ENCODE measurements at regions not wholly inside any gene's neighbourhood (a gene's known extent, or its start where the extent isn't known, plus 50 kb on each side); places are given as distances from the start of the nearest gene placed in this dataset.

DNA sequence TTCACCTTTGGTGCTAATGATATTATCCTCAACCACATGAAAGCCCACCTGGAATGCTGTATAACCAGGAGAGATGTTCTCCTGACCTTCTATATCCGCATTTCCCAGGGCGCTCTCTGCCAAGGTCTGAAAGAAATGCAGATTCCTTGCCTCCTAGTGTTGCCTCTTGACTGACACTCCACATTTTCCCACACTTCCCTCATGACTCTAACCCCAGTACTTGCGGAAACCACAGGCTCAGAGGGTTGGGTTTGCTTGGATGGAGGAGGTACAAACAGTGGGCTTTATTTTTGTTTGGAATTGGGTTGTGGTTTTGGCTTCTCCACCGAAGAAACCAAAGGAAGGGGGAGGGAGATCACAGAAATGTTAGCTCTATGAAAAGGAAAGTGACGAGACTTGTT, 222.9 kb upstream of the CELF2 start:
- peak in 1 of 2 donors; percentile 58 for DNase-seq (ENCODE audit: low read depth in 2 of 2)

DNA sequence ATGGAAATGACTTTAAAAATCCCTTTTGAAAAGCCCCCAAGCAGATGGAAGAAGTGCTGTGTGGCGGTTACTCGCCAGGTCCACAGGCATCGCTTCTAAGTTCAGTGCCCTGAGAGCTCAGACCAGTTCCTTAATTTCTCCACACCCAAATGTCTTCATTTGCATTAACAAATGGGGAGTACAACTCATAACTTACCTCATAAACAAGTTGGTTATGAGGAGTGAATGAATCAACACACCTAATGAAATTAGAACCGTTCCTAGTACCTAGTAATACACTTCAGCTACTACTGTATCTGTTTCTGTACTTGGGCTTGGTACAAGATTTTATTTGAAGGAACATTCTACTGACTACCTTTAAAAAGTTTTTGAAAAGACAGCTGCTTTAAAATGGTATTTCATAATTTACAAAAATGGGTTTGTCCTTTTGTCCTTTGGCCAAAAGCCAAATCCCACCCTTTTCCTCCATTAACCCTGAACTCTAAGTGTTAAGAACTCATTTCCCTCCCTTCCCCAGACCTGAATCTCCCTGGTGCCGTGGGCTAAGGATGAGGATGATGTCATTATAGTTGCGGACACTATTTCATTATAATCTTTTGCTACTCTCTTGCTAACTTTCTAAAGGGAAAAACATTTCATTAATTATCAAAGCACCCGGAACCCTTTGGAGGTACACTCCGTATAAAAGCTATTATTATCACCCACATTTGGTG, 221.5 kb upstream of the CELF2 start:
- DNase-seq (ENCODE audit: low read depth in 2 of 2), result peak in 1 of 2 donors; percentile 64

DNA sequence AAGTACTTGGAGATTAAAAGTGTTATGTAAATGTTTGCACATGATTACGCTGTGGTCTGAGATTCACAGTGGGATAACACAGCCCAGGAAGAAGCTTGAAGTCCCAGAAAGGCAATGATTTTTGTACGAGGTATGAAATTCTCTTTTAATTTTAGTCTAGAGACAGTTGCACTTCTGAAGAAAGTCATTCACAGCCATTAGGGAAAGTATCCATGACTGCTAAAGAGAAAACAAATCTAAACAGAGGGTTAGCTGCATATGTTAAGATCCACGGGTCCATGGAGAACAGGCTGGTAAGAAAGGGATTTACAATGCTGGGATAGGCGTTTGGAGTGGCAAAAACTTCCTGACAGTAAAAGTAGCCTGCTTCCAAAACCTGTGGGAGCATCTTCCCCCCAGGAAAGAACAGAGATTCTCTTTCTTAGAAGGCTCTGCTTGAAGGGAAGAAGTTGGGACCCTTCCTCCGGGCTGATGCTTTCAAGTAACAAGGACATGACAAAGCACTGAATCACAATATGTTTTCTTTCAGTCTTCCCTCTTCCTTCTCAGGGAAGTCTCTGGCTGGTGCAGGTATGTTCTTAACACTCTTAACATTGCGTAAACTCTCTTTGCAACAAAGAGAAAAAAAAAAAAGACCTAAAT, 220.8 kb upstream of the CELF2 start:
- peak in 1 of 2 donors; percentile 39 for DNase-seq (ENCODE audit: low read depth in 2 of 2)

DNA sequence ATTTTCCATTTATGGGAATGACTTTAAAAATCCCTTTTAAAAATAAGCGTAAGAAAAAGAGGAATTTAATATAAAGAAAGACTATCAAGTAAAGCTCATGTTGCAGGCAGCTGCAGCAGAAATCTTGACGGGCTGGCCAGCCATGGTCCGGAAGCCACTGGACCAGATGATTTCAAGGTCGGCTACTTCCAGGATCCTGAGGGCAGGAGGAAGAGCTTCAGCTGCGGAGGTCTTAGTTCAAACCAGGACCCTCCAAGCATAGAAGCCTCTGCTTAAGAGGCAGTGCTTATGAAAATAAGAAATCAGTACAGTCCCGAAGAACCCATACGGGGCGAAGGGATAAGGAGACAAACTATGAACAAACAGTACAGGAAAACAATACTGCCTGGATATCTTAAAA, 220.2 kb upstream of the CELF2 start:
- DNase-seq (ENCODE audit: low read depth in 2 of 2), result no peak

DNA sequence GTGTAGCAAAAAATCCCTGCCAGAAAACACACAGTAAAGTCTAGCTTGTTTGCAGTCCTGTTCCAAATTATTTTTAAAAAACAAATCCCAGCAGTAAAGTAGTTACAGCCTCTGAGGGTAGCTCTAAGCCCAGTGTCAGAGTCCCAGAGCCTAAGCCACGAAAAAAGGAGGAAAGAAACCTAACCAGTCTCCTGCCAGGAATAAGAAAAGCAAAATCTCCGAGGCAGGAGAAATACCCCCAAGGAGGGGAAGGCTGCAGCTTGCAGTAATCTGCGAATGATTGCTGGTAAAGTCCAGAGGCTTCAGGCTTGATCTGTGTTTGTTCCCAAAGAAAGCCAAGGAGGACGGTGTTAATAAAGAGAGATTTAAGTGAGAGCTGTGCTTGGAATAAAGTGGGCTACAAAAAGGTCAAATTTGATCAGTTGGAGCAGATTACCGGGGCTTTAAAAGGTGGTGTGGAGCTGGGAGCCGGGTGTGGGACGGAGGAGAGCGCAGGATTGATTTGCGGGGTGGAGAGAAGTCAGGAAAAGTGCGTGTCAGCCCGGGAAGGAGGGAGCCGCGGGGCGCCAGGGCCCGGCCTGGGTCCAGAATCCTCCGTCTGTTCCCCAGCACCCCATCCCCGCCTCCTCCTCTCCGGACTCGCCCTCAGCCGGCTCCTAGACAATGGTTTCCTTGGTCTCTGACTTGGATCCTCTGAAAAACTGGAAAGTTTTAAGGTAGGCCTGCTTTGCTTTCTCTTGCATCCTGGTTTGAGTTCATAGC, 219.4 kb upstream of the CELF2 start:
- no peak for DNase-seq (ENCODE audit: low read depth in 2 of 2)

- no peak for DNase-seq (ENCODE audit: low read depth in 2 of 2)
Measured at GRCh38 chr10:10798864-10799192, 218.8 kb upstream of the CELF2 start.

GRCh38 chr10:10800961-10801360, 216.7 kb upstream of the CELF2 start:
- DNase-seq (ENCODE audit: low read depth in 2 of 2), result no peak

- no peak for DNase-seq (ENCODE audit: low read depth in 2 of 2)
Measured at GRCh38 chr10:10803278-10803677, 214.4 kb upstream of the CELF2 start.

GRCh38 chr10:10804061-10804460, 213.6 kb upstream of the CELF2 start:
- DNase-seq (ENCODE audit: low read depth in 2 of 2), result no peak

GRCh38 chr10:10804998-10805740, 212.5 kb upstream of the CELF2 start:
- DNase-seq (ENCODE audit: low read depth in 2 of 2), result peak in 1 of 2 donors; percentile 69

- no peak for DNase-seq (ENCODE audit: low read depth in 2 of 2)
Measured at GRCh38 chr10:10807106-10807505, 210.6 kb upstream of the CELF2 start.

GRCh38 chr10:10811562-10811961, 206.1 kb upstream of the CELF2 start:
- DNase-seq (ENCODE audit: low read depth in 2 of 2), result no peak

DNA sequence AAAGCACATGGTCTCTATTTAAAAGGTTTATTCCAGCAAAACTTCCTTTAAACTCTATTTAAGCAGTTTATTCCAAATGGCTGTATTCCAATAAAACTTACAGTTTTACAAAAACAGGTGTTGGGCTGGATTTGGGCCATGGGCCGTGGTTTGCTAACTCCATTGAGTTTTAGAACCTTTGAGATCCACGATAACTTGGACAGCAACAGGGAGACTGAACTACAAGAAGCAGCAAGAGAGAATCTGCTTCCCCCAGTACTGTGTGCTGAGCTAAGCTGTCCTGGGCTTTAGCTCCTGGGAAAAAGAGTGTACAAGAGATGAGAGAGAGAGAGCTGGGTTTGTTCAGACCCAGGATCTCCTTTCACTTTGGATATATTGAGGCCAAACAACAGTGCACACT, 204.0 kb upstream of the CELF2 start:
- DNase-seq (ENCODE audit: low read depth in 2 of 2), result no peak

GRCh38 chr10:10814069-10814468, 203.6 kb upstream of the CELF2 start:
- DNase-seq (ENCODE audit: low read depth in 2 of 2), result no peak

DNA sequence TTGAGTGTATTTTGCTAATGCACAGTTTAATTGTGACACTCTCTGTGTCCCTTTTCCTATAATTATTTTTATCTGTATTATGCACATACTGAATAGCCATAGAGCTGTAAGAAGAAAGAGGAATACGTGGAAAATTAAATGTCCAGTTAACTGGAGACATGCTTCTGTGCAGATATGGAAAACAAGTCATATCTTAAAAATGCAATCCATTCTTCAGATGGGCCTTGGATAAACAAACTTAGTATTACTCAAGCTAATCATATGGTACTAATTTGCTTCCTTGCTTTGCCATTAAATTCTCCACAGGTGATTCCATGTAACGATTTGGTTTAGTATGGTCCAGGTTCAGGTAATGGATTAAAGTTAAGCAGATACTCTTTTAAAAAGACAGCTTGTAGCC, 201.2 kb upstream of the CELF2 start:
- DNase-seq (ENCODE audit: low read depth in 2 of 2), result no peak

GRCh38 chr10:10817609-10818008, 200.1 kb upstream of the CELF2 start:
- DNase-seq (ENCODE audit: low read depth in 2 of 2), result no peak

GRCh38 chr10:10818082-10818481, 199.6 kb upstream of the CELF2 start:
- DNase-seq (ENCODE audit: low read depth in 2 of 2), result no peak

DNA sequence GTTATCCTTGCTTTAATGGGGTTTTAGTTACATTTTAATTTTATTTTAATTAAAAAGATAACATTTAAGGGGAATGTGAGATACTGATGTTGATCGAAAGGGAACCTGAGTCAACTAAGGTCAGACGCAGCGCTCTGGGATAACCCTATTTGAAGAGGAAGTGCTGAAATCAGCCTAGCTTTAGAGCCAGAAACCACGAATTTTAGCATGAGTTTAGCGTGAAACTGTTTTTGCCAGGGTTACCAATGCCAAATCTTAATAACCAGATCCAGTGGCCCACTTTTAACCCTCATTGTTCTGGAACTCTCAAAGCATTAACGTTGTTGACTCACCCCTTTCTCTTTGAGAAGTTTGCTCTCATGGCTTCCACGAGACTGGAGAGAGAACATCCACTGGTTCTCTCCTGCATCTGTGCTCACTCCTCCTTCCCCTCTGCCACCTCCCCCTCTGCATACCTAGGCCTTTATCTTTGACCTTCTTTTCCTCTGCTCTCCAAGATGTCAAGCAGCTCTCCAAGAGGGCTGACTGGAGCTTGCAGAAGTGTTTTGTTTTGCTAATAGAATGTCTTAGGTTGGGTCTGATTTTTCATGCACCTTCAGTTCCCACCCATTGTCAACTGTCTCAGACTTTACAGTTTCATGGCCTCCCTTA, 198.3 kb upstream of the CELF2 start:
- DNase-seq (ENCODE audit: low read depth in 2 of 2), result no peak

DNA sequence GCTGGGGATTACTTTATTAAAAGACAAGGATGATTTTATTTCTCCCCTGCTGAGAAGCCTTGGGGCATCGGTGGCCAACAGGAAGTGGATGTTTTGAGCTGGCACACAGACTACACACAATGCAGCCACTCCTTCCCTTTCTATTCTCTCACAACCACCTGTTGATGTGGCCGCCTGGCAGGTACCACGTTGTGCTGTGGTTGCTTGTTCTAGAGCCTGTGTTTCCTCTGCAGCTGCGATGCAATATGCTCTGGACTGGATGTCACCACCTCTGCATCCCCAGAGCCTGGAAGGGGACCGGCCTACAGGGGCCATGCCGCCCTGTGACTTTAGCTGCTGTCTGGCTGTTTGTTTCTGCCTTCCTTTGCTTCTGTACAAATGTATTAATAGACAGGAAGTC, 195.7 kb upstream of the CELF2 start:
- no peak for DNase-seq (ENCODE audit: low read depth in 2 of 2)

- DNase-seq (ENCODE audit: low read depth in 2 of 2), result peak; percentile 80 to 91
Measured at GRCh38 chr10:10824591-10825148, 193.0 kb upstream of the CELF2 start.

DNA sequence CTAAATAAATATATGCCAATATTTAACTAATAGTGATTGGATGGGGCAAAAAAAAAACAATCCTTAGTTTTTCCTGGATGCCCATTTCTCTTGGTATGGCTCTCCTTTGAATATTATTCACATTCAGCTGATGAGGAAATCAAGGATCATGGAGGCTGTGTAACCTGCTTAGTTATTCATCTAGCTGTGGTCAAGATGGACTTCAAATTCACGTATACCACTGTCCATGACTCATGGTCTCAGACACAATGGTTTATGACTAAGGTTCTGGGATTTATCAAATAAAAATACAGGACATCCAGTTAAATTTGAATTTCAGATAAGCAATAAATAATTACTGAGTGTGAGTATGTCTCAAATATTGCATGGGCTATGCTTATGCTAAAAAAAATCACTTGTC, 191.5 kb upstream of the CELF2 start:
- peak in 1 of 2 donors; percentile 71 for DNase-seq (ENCODE audit: low read depth in 2 of 2)
